ENCODE measurements at regions not wholly inside any gene's neighbourhood (a gene's known extent, or its start where the extent isn't known, plus 50 kb on each side); places are given as distances from the start of the nearest gene placed in this dataset.

- Histone ChIP-seq H3K27me3 (no peaks in the 10 kb centered on the region), H3K4me3 (no peak overlapping the region), H3K36me3 (no peaks in the 10 kb centered on the region), H3K4me1 (peaks cover 29% of the 10 kb centered on the region), H3K9me3 (no peaks in the 10 kb centered on the region), H3K27ac (no peak overlapping the region)
- TF ChIP-seq CTCF (IDR thresholded peaks at IDR 0.05) (no peak), POLR2A (IDR thresholded peaks at IDR 0.05) (no peak), POLR2AphosphoS5 (IDR thresholded peaks at IDR 0.05; ENCODE audit: insufficient read depth in 1 of 2, low read depth in 1 of 2) (no peak)
- intact Hi-C loops (cut with DNase I) = no loop called here
- DNase-seq (ENCODE audit: extremely low spot score in 2 of 2) = no peak
Measured at GRCh38 chr18:46336278-46337111, 232.3 kb downstream of the HAUS1 start.

- TF ChIP-seq POLR2A (IDR thresholded peaks at IDR 0.05) = no peak
- TF ChIP-seq POLR2AphosphoS5 (IDR thresholded peaks at IDR 0.05; ENCODE audit: insufficient read depth in 1 of 2, low read depth in 1 of 2) = no peak
- no peak for TF ChIP-seq CTCF (IDR thresholded peaks at IDR 0.05)
- Histone ChIP-seq H3K27ac (no peak overlapping the region), H3K27me3 (no peaks in the 10 kb centered on the region), H3K9me3 (no peaks in the 10 kb centered on the region), H3K36me3 (no peaks in the 10 kb centered on the region), H3K4me3 (no peak overlapping the region), H3K4me1 (peaks cover 29% of the 10 kb centered on the region)
- no peak for DNase-seq (ENCODE audit: extremely low spot score in 2 of 2)
- intact Hi-C loops (cut with DNase I) = no loop called here
Measured at GRCh38 chr18:46337271-46337670, 233.1 kb downstream of the HAUS1 start.

GRCh38 chr18:46338205-46338604 lies 234.0 kb downstream of the HAUS1 start:
- Histone ChIP-seq H3K4me1 (peaks cover 25% of the 10 kb centered on the region), H3K27me3 (no peaks in the 10 kb centered on the region), H3K9me3 (no peaks in the 10 kb centered on the region), H3K4me3 (no peak overlapping the region), H3K36me3 (no peaks in the 10 kb centered on the region), H3K27ac (no peak overlapping the region)
- DNase-seq (ENCODE audit: extremely low spot score in 2 of 2) = no peak
- intact Hi-C loops (cut with DNase I) = no loop called here
- no peak for TF ChIP-seq POLR2A (IDR thresholded peaks at IDR 0.05)
- TF ChIP-seq CTCF (IDR thresholded peaks at IDR 0.05) = no peak
- TF ChIP-seq POLR2AphosphoS5 (IDR thresholded peaks at IDR 0.05; ENCODE audit: insufficient read depth in 1 of 2, low read depth in 1 of 2) = no peak

GRCh38 chr18:46338766-46339165 lies 234.6 kb downstream of the HAUS1 start:
- intact Hi-C loops (cut with DNase I) = no loop called here
- no peak for DNase-seq (ENCODE audit: extremely low spot score in 2 of 2)

More at GRCh38 chr18:46338766-46339165, 234.6 kb downstream of the HAUS1 start:
- TF ChIP-seq CTCF (IDR thresholded peaks at IDR 0.05) (no peak), POLR2A (IDR thresholded peaks at IDR 0.05) (no peak), POLR2AphosphoS5 (IDR thresholded peaks at IDR 0.05; ENCODE audit: insufficient read depth in 1 of 2, low read depth in 1 of 2) (no peak)
- H3K36me3 ChIP-seq = no peaks in the 10 kb centered on the region
- H3K9me3 ChIP-seq = no peaks in the 10 kb centered on the region
- H3K4me3 ChIP-seq = no peak overlapping the region
- no peaks in the 10 kb centered on the region for H3K27me3 ChIP-seq
- H3K4me1 ChIP-seq = peaks cover 22% of the 10 kb centered on the region
- no peak overlapping the region for H3K27ac ChIP-seq

All from vagina (tissue), 2 donors.